ENCODE measurements at regions not wholly inside any gene's neighbourhood (a gene's known extent, or its start where the extent isn't known, plus 50 kb on each side); places are given as distances from the start of the nearest gene placed in this dataset.

DNA sequence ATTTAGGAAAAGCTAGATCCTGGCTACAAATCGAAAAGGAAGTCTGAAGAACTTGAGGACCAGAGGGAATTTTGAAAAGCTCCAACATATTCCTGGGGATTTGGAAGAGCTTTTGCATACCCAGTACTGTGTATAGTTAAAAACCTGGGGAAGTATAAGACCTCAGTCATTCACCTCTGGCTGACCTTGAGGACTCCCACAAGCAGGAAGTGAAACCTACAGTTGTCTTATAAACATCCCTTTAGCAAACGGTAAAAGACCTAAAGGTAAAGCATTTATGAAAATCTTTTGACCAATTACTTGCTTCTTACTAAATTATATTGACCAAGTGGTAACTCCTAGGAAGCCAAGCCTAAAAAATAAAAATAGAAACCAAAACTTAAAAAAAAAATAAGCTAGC, 175.0 kb downstream of the HAO1 start:
- TF ChIP-seq, protein P1, sequence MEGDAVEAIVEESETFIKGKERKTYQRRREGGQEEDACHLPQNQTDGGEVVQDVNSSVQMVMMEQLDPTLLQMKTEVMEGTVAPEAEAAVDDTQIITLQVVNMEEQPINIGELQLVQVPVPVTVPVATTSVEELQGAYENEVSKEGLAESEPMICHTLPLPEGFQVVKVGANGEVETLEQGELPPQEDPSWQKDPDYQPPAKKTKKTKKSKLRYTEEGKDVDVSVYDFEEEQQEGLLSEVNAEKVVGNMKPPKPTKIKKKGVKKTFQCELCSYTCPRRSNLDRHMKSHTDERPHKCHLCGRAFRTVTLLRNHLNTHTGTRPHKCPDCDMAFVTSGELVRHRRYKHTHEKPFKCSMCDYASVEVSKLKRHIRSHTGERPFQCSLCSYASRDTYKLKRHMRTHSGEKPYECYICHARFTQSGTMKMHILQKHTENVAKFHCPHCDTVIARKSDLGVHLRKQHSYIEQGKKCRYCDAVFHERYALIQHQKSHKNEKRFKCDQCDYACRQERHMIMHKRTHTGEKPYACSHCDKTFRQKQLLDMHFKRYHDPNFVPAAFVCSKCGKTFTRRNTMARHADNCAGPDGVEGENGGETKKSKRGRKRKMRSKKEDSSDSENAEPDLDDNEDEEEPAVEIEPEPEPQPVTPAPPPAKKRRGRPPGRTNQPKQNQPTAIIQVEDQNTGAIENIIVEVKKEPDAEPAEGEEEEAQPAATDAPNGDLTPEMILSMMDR (IDR thresholded peaks at IDR 0.05; ENCODE audit: borderline replicate concordance, extremely low read depth, low read length, poor library complexity, severe bottlenecking) = no peak
- no peak for TF ChIP-seq EZH2 (IDR thresholded peaks at IDR 0.05; ENCODE audit: borderline replicate concordance, low read depth, low read length, severe bottlenecking)

All from DND-41 (cell line).